GM10248 (cell line): ENCODE measurements at regions not wholly inside any gene's neighbourhood (a gene's known extent, or its start where the extent isn't known, plus 50 kb on each side); places are given as distances from the start of the nearest gene placed in this dataset.

Experiments used
- CTCF ChIA-PET: fragments of 300-600 bp; sonication (Branson Sonifier 250); formaldehyde crosslinking; extraction: SDS; loops from one replicate; lab custom pipeline; 2021; ENCODE audit warnings: antibody characterized with exemption; lab: Yijun Ruan, JAX
- POLR2A ChIA-PET: fragments of 350-650 bp; sonication (Branson Sonifier 250); formaldehyde crosslinking; extraction: SDS; loops from one replicate; lab custom pipeline; 2020; ENCODE audit warnings: antibody characterized with exemption; lab: Yijun Ruan, JAX
- DNase-seq: peaks from one replicate; pipeline ENCODE4 v3.0.0; 2012; ENCODE audit errors: extremely low spot score
- TF ChIP-seq, protein P1 (sequence below): IDR thresholded peaks from 2 replicates; pipeline ENCODE4 v1.5.1; 2012; ENCODE audit warnings: mild to moderate bottlenecking, low read depth; ENCODE audit errors: extremely low read depth, missing control alignments, control extremely low read depth

- POLR2A ChIA-PET, result no interaction called here
- CTCF ChIA-PET, result interaction anchor here (1.5 to 1.6 kb wide), 2 partner anchors 10 to 12 kb away, joined by 3 to 4 read pairs; no protein-coding TSS in a partner anchor
- TF ChIP-seq, protein P1, sequence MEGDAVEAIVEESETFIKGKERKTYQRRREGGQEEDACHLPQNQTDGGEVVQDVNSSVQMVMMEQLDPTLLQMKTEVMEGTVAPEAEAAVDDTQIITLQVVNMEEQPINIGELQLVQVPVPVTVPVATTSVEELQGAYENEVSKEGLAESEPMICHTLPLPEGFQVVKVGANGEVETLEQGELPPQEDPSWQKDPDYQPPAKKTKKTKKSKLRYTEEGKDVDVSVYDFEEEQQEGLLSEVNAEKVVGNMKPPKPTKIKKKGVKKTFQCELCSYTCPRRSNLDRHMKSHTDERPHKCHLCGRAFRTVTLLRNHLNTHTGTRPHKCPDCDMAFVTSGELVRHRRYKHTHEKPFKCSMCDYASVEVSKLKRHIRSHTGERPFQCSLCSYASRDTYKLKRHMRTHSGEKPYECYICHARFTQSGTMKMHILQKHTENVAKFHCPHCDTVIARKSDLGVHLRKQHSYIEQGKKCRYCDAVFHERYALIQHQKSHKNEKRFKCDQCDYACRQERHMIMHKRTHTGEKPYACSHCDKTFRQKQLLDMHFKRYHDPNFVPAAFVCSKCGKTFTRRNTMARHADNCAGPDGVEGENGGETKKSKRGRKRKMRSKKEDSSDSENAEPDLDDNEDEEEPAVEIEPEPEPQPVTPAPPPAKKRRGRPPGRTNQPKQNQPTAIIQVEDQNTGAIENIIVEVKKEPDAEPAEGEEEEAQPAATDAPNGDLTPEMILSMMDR, result no peak
- no peak for DNase-seq
These were observed 111.5 kb upstream of the IL15 start for GRCh38 chr4:141524841-141525240.

GRCh38 chr4:141530627-141531026 lies 105.8 kb upstream of the IL15 start:
- no peak for DNase-seq
- TF ChIP-seq, protein P1, result no peak
- ChIA-PET POLR2A (no interaction called here), CTCF (no interaction called here)

GRCh38 chr4:141534985-141535384 lies 101.4 kb upstream of the IL15 start:
- ChIA-PET POLR2A (no interaction called here), CTCF (no interaction called here)
- no peak for DNase-seq
- TF ChIP-seq, protein P1, result no peak

DNA sequence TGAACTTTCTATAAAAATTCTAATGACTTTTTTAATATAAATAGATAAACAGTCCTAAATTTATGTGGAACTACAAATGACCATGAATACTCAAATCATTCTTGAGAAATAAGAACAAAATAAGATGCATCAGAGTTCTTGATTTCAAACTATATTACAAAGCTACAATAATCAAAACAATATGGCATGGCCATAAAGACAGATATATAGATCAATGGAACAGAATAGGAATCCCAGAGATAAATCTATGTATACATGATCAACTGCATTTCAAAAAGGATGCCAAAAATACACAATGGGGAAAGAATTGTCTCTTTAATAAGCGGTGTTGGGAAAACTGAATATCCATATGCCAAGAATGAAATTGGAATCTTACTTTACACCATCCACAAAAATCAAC lies 98.4 kb upstream of the IL15 start:
- ChIA-PET POLR2A (no interaction called here), CTCF (no interaction called here)
- TF ChIP-seq, protein P1, result no peak
- no peak for DNase-seq

GRCh38 chr4:141540643-141541042 lies 95.7 kb upstream of the IL15 start:
- no peak for DNase-seq
- ChIA-PET CTCF (no interaction called here), POLR2A (no interaction called here)
- TF ChIP-seq, protein P1, result no peak

GRCh38 chr4:141541851-141542250 lies 94.5 kb upstream of the IL15 start:
- DNase-seq, result no peak
- ChIA-PET POLR2A (no interaction called here), CTCF (no interaction called here)
- TF ChIP-seq, protein P1, result no peak

DNA sequence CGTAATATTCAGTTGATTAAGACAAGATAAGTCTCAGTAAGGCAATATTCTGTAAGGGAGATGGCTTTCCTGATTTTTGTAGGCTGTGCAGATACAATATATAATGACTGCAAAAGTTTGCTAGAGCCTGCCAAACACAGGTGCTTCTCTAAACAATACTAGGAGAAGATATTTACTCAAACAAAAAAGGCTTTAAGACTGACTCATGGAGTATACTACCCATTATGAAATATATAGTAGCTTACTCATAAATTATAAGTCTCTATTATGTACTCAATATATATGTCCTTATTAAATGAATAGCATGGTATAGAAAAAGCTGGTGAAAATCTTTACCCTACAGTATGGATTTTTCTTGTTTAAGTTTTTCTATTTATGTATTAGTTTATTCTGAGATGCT lies 93.2 kb upstream of the IL15 start:
- ChIA-PET CTCF (no interaction called here), POLR2A (no interaction called here)
- no peak for DNase-seq
- TF ChIP-seq, protein P1, result no peak
